Astrocyte (in vitro differentiated cells and primary cell): ENCODE measurements at regions not wholly inside any gene's neighbourhood (a gene's known extent, or its start where the extent isn't known, plus 50 kb on each side); places are given as distances from the start of the nearest gene placed in this dataset.

Experiments used
- DNase-seq: peaks from one replicate; pipeline ENCODE4 v3.0.0-alpha.2; 2010; ENCODE audit warnings: low read depth
- FAIRE-seq: peaks from 2 replicates; lab custom pipeline; 2011; peaks lifted over from hg19 to GRCh38; lab: Jason Lieb, UNC
- H2AFZ ChIP-seq: 2 replicates; pipeline ENCODE4 v1.6.0; 2012; ENCODE audit warnings: low read depth, low read length, inconsistent platforms
- H3K27ac ChIP-seq: 2 replicates; pipeline ENCODE4 v1.5.1; 2011; ENCODE audit warnings: low read depth, low read length, inconsistent platforms
- H3K27me3 ChIP-seq: 2 replicates; pipeline ENCODE4 v1.6.0; 2011; ENCODE audit warnings: low read length, inconsistent platforms; ENCODE audit not compliant: insufficient read depth
- H3K36me3 ChIP-seq: 2 replicates; pipeline ENCODE4 v1.5.1; 2011; ENCODE audit warnings: low read length, inconsistent platforms; ENCODE audit not compliant: insufficient read depth
- H3K4me1 ChIP-seq: 2 replicates; pipeline ENCODE4 v1.5.1; 2011; ENCODE audit warnings: low read length, inconsistent platforms; ENCODE audit not compliant: insufficient read depth
- H3K4me2 ChIP-seq: 2 replicates; pipeline ENCODE4 v1.6.0; 2012; ENCODE audit warnings: low read length, inconsistent platforms
- H3K4me3 ChIP-seq: 2 replicates; pipeline ENCODE4 v1.5.1; 2011; ENCODE audit warnings: low read depth, mild to moderate bottlenecking, low read length, inconsistent platforms; ENCODE audit not compliant: insufficient read depth
- H3K79me2 ChIP-seq: 2 replicates; pipeline ENCODE4 v1.6.0; 2012; ENCODE audit warnings: mild to moderate bottlenecking, low read length, inconsistent platforms; ENCODE audit not compliant: insufficient read depth
- H3K9ac ChIP-seq: 2 replicates; pipeline ENCODE4 v1.6.0; 2012; ENCODE audit warnings: mild to moderate bottlenecking, low read length, inconsistent platforms
- H3K9me3 ChIP-seq: 2 replicates; pipeline ENCODE4 v1.5.1; 2012; ENCODE audit warnings: low read depth, mild to moderate bottlenecking, low read length, inconsistent platforms; ENCODE audit not compliant: insufficient read depth
- H4K20me1 ChIP-seq: 2 replicates; pipeline ENCODE4 v1.6.0; 2012; ENCODE audit warnings: low read length, inconsistent platforms; ENCODE audit not compliant: insufficient read depth
- H3K27ac Mint-ChIP-seq: one replicate; pipeline ENCODE4 v1.8.0; 2021; ENCODE audit warnings: mild to moderate bottlenecking, mixed read lengths; ENCODE audit not compliant: unreplicated experiment
- H3K27me3 Mint-ChIP-seq: one replicate; pipeline ENCODE4 v1.8.0; 2021; ENCODE audit warnings: low read depth, mixed read lengths; ENCODE audit not compliant: unreplicated experiment
- H3K36me3 Mint-ChIP-seq: one replicate; pipeline ENCODE4 v1.8.0; 2021; ENCODE audit warnings: low read depth, mixed read lengths; ENCODE audit not compliant: unreplicated experiment
- H3K4me1 Mint-ChIP-seq: one replicate; pipeline ENCODE4 v1.8.0; 2021; ENCODE audit warnings: low read depth, mixed read lengths; ENCODE audit not compliant: unreplicated experiment
- H3K4me3 Mint-ChIP-seq: one replicate; pipeline ENCODE4 v1.8.0; 2021; ENCODE audit warnings: mild to moderate bottlenecking, moderate library complexity, mixed read lengths; ENCODE audit not compliant: unreplicated experiment
- H3K9me3 Mint-ChIP-seq: one replicate; pipeline ENCODE4 v1.8.0; 2021; ENCODE audit warnings: mild to moderate bottlenecking, mixed read lengths; ENCODE audit not compliant: unreplicated experiment
- EZH2 ChIP-seq: IDR thresholded peaks from 2 replicates; pipeline ENCODE4 v1.6.1; 2012; ENCODE audit warnings: mild to moderate bottlenecking, low read length, inconsistent platforms; ENCODE audit not compliant: insufficient read depth
- TF ChIP-seq, protein P1 (sequence below): IDR thresholded peaks from 2 replicates; pipeline ENCODE4 v1.5.1; 2011; ENCODE audit warnings: low read depth, mild to moderate bottlenecking, inconsistent platforms, low read length, moderate library complexity; ENCODE audit not compliant: insufficient read depth

DNA sequence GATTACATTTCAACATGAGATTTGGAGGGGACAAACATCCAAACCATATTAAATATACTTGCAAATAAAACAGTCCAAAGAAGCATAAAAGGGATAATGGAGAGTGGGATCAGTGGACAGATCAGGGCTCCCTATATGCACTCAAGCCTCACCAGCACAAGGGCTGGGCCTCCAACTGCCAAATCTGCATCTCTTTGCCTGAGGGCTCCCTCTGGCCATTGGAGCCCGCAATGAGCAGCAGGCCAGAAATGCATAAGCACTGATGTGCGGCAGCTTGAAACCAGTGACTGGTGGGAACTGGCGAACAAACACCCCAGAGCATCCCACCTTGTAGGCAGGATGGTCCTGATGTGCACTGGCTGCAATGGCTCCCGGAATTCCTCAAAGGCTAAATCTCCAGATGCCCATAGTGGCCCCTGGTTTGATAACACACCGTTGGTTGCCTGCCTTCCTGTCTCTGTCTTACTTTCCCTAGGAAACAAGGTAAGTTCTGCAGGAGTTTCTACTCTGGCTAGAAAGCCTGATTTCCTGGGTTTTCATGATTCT is 55.9 kb upstream of the POMGNT2 start:
- H4K20me1 ChIP-seq: no peaks in the 10 kb centered on the region
- Mint-ChIP-seq H3K27ac (no peak overlapping the region), H3K9me3 (peaks cover 4% of the 10 kb centered on the region), H3K36me3 (no peaks in the 10 kb centered on the region), H3K27me3 (peaks cover 24% of the 10 kb centered on the region), H3K4me1 (no peaks in the 10 kb centered on the region), H3K4me3 (no peak overlapping the region)
- no peaks in the 10 kb centered on the region for H3K79me2 ChIP-seq
- TF ChIP-seq EZH2: no peak
- TF ChIP-seq, protein P1, sequence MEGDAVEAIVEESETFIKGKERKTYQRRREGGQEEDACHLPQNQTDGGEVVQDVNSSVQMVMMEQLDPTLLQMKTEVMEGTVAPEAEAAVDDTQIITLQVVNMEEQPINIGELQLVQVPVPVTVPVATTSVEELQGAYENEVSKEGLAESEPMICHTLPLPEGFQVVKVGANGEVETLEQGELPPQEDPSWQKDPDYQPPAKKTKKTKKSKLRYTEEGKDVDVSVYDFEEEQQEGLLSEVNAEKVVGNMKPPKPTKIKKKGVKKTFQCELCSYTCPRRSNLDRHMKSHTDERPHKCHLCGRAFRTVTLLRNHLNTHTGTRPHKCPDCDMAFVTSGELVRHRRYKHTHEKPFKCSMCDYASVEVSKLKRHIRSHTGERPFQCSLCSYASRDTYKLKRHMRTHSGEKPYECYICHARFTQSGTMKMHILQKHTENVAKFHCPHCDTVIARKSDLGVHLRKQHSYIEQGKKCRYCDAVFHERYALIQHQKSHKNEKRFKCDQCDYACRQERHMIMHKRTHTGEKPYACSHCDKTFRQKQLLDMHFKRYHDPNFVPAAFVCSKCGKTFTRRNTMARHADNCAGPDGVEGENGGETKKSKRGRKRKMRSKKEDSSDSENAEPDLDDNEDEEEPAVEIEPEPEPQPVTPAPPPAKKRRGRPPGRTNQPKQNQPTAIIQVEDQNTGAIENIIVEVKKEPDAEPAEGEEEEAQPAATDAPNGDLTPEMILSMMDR: no peak
- H3K27me3 ChIP-seq: no peaks in the 10 kb centered on the region
- no peak for FAIRE-seq
- no peak for DNase-seq
- no peaks in the 10 kb centered on the region for H3K4me1 ChIP-seq
- no peak overlapping the region for H3K4me2 ChIP-seq
- no peak overlapping the region for H3K4me3 ChIP-seq
- H3K27ac ChIP-seq: no peak overlapping the region
- no peak overlapping the region for H3K9ac ChIP-seq
- no peaks in the 10 kb centered on the region for H3K36me3 ChIP-seq
- no peaks in the 10 kb centered on the region for H3K9me3 ChIP-seq
- H2AFZ ChIP-seq: no peak overlapping the region

DNA sequence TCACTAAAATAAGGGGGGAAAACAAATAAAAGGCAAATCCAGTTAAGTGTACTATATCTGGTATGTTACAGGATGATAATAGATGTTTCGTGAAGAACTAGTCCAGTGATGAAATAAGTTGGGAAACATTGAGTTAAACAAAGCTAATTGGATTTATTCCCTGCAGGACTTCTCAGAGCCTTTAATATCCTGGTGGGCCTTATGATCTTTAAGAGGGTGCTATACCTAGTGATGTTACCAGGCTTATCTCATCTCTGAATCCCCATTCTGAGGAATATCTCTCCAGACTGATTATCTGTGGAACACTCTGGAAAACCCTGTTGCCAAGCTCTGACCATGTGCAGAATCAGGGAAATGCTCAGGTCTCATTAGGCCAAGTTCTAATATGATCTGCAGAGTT is 54.8 kb upstream of the POMGNT2 start:
- Histone ChIP-seq H3K36me3 (no peaks in the 10 kb centered on the region), H4K20me1 (no peaks in the 10 kb centered on the region), H3K4me1 (no peaks in the 10 kb centered on the region), H3K27me3 (no peaks in the 10 kb centered on the region), H3K9me3 (no peaks in the 10 kb centered on the region), H3K27ac (no peak overlapping the region), H3K9ac (no peak overlapping the region), H3K4me2 (no peak overlapping the region), H3K79me2 (no peaks in the 10 kb centered on the region), H2AFZ (no peak overlapping the region), H3K4me3 (no peak overlapping the region)
- DNase-seq (no peak), FAIRE-seq (no peak)
- Mint-ChIP-seq H3K27ac (no peak overlapping the region), H3K9me3 (no peaks in the 10 kb centered on the region), H3K4me1 (no peaks in the 10 kb centered on the region), H3K27me3 (peaks cover 24% of the 10 kb centered on the region), H3K36me3 (no peaks in the 10 kb centered on the region), H3K4me3 (no peak overlapping the region)
- no peak for TF ChIP-seq EZH2
- TF ChIP-seq, protein P1: no peak

DNA sequence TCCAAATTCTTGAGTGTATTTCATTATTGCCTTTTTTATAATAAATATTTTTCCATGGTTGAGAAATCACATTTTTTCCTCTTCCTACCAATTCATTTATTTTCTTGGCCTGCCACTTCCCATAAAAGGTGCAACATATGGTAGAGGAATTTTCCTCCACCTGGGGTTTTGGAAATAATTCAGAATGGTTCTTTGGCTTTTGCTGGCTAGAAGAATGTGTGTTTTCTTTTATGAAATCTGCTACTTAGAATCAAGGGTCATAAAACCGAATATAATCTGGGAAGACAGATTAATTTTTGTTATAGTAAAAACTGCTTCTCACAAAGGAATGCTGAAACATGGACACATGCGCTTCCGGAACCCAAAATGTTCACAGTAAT is 54.0 kb upstream of the POMGNT2 start:
- H4K20me1 ChIP-seq: no peaks in the 10 kb centered on the region
- H3K9ac ChIP-seq: no peak overlapping the region
- Mint-ChIP-seq H3K4me3 (no peak overlapping the region), H3K36me3 (no peaks in the 10 kb centered on the region), H3K4me1 (no peaks in the 10 kb centered on the region), H3K27ac (no peak overlapping the region), H3K9me3 (no peaks in the 10 kb centered on the region), H3K27me3 (peaks cover 24% of the 10 kb centered on the region)
- H3K27me3 ChIP-seq: no peaks in the 10 kb centered on the region
- DNase-seq (no peak), FAIRE-seq (no peak)
- H3K9me3 ChIP-seq: no peaks in the 10 kb centered on the region
- no peak overlapping the region for H2AFZ ChIP-seq
- no peaks in the 10 kb centered on the region for H3K36me3 ChIP-seq
- no peak overlapping the region for H3K4me3 ChIP-seq
- TF ChIP-seq, protein P1: no peak
- TF ChIP-seq EZH2: no peak
- no peak overlapping the region for H3K27ac ChIP-seq
- H3K4me1 ChIP-seq: no peaks in the 10 kb centered on the region
- no peaks in the 10 kb centered on the region for H3K79me2 ChIP-seq
- H3K4me2 ChIP-seq: no peak overlapping the region
